ENCODE measurements at regions not wholly inside any gene's neighbourhood (a gene's known extent, or its start where the extent isn't known, plus 50 kb on each side); places are given as distances from the start of the nearest gene placed in this dataset.

DNA sequence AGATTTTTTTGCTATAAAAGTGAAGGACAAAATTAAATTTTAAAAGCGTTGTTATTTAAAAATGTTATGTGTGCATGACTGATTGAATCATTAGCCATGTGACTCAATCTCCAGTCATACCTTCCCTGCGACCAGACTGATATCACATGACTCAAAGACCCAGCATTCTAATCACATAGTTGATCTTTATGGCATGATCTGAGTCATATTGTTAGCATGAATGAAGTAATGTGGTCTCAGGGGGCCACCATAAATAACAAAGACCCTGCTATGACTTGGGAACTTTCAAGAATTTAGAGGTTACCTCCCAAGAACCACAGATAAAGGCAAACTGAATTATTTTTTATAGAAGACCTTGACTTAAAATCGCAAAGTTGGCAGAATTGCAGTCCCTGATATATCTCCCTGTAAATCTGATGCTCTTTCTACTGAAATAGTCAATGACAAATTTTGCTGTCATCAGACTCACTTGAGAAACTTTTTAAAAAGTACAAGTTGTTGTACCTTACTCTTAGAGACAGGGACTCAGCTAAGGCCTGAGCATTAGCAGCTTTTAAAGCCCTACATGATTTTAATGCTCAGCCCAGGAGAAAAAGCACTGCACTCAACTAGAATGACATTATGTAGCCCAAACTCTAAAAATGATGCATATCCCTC is 717.3 kb downstream of the XPNPEP1 start:
- DNase-seq (ENCODE audit: low spot score) = peak; percentile 17

DNA sequence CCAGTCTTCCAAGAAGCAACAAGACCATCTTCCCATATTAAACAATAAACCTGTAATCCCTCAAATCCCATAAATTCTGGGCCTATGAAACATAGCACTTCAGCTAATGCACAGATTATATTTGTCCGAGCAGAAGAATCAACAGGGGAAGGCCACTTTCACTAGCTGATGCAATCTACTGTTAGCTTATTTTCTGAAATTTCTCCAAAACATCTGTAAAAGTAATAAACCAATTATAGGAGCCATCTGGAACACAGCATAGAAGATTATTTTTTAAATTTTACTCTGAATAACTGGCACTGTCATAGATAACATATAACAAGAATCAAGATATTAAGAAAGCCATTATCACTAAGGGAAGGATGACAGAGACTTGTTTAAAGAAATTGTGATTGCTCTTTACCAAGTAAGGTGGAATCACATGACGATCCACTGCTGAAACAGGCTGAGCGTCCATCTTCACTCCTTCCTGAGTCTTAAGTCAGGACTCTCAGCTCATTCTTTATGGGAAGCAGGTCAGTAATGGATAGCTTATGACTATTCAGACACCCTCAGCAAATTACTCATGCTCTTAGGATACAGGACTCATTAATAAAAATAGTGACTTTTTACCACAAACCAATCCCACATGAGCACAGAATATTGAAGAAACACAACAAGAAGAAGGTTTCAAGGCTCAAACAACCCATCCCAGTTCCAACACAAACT is 719.5 kb downstream of the XPNPEP1 start:
- DNase-seq (ENCODE audit: low spot score) = no peak

DNA sequence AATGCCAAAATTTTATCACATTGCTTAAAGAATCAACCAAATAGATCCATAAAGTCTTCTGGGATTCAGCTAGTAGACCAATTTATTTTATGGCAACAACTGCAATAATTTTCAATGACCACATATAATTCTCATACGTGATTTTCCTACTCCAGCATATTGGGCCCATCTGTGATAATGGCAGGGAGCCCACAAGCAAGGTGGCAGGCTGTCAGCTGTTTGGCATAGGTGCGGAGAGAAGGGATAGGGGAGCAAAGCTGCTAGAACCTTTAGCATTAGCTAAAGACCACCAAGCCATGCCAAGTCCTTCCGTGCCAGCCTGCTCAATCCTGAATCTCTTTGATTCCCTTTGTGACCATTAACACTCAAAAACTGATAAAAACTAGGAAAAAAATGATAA is 721.2 kb downstream of the XPNPEP1 start:
- DNase-seq (ENCODE audit: low spot score) = no peak

DNA sequence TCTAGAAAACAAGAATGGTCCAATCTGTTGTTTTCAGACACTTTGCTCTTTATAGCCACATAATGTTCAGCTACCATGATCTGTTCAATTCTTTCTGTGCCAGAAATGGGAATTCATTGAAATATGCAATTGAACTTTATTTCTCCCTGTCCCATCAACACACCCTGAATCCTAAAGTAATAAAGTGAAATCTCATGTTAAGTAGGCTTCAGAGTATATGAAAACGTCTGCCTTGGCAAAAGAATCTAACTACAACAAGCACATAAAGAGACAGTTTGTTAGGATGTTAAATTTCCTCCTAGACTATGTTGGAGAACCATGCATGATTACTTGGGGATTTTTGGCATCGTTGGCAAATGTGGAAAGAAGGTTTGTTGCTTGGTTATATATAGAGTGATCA is 722.7 kb downstream of the XPNPEP1 start:
- no peak for DNase-seq (ENCODE audit: low spot score)

DNA sequence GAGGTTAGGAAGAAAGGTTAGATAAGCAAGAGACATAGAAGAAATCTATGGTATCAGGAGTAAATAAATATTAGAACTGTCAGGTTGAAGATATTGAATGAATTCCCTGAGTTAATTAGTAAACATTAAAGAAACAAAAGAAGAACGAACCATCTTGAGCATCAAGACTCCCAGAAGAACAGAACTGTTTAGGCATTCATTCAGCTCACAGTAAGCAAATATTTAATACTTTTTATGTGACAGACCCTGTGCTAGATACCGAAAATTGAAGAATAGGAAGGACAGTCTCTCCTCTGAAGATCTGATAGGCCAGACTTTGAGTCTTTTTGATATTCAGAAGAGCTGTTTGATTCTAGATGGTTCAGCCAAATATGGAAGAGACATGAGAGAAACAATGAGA is 731.5 kb downstream of the XPNPEP1 start:
- DNase-seq (ENCODE audit: low spot score) = no peak

DNA sequence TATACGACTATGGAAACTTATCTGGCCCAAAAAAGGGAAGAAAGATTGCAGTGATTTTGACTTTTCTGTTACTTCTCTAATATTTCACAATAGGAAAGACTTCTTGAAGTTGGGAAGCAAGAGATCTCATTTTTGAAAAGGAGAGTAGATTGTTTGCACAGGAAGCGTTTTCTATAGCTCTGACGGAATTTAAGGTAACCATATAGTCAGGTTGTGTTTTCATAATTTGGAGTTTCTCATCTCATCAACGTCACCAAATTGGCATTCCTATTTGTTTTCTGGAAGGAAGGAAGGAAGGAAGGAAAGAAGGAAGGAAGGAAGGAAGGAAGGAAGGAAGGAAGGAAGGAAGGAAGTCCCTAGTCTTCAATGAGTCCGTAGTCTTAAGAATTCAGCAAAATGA is 732.0 kb downstream of the XPNPEP1 start:
- no peak for DNase-seq (ENCODE audit: low spot score)

DNA sequence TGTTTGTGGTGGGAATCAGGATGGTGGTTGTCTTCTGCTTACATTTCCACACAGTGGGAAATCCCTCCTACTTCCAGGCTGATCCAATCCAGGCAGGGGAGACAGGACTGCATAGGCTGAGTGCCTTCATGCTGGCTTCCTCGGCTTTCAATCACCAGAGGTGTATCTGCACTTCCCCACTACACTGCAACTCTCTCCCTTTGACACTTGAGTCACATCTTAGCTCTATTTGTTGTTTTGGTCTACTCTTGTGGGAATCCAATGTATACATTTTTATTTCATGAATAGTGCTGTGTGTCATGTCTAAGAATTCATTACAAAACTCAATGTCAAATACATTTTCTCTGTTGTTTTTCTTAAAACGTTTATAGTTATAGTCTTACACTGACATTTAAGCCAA is 735.6 kb downstream of the XPNPEP1 start:
- no peak for DNase-seq (ENCODE audit: low spot score)

DNA sequence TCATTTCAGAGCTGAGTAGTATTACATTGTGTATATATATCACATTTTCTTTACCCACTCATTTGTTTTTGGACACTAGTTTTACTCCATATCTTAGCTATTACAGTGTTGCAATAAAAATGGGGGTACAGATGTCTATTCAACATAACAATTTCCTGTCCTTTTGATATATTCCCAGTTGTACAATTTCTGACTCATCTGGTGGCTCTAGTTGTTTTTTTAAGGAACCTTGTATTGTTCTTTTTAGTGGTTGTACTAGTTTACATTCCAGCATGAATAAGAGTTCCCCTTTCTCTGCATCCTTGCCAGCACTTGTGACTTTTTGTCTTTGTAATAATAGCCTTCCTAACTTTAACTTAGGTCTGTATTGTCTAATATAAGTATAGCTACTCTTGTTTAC is 739.9 kb downstream of the XPNPEP1 start:
- no peak for DNase-seq (ENCODE audit: low spot score)

DNA sequence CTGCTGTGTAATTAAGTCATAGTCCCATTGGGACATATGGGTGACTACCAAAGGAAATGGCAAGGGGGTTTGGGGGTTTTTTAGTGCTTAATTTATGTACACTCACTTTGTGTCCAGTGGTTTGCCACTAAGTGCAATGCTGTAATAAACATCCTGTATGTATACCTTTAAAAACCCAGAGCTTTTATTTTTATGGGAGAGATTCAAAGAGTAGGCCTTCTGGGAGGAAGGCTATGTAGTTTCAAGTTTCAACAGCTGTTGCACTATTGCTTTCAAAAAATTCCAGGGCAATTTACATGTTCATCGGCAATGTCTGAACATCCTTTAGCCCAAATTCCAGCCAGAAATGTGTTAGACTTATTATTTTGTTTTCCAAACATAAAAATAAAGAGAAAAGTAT is 744.7 kb downstream of the XPNPEP1 start:
- DNase-seq (ENCODE audit: low spot score) = no peak

DNA sequence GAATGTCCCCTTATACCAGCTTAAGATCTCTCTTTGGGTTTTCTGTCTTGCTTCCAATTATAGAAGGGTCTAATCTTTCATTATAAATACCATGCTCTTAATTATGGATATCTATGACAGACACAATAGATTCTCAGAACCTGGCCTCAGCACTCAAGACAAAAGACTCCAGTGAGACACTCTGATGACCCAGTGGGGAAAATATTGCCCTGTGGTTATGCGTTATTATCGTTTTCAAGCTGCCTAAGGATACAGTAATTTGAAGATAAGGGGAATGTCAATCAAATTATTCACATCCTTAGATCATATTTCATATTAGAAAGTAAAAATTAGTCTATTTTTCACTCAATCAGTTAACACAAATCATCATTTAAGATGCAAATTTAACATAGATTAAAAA is 748.8 kb downstream of the XPNPEP1 start:
- DNase-seq (ENCODE audit: low spot score) = no peak

DNA sequence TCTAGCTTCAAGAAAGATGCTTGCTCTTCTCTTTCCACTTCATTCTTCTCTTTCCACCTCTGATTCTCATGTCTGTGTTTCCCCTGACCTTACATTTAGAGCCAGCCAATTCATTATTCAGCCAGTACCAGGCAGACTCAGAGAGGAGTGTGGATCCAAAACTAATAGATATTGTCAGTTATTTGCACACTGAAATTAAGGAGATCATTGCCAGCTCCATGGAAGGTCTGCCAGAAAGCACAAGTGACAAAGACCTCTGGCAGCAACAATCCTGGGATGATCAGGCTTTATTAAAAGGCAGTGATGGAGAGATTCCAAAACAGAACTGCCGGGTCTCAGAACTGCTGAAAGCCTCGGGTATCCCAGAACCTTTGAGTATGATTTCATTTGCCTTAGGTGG is 749.4 kb downstream of the XPNPEP1 start:
- no peak for DNase-seq (ENCODE audit: low spot score)

DNA sequence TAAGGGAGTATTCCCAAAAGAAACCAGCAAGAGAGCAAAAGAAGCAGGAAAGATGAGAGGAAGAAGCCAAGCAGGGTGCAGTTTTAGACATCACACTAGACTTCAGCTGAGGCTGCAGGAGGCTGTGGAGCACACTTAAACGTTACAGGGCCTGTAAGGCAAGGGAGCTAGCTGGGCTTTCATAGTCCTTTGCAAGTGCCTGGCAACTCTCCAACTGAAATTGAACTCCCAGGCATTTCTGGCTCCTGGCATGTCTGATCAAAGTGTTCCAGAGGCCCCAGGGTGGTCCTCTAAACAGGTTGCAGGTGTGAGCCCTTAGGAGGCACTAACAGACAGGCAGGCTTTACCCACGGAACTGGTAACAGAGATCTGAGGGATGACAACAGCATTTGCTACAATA is 750.2 kb downstream of the XPNPEP1 start:
- no peak for DNase-seq (ENCODE audit: low spot score)

DNA sequence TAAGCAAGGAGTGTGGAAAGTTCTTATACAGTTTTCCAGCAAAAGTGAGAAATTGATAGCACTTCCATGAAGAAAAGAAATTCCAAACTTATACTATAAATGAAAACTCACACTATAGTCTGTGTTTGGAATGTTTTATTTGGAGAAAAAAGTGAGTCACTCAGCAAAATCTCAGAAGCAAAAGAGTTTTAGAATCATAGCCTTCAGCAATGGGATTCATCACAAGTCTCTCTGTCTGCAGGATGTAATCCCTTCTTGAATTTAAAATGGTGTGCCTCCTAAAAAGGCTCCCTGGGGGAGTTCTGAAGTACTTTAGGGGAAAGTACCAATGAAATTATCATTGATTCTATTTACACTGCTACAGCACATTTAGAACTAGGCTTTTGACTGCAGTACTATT is 756.4 kb downstream of the XPNPEP1 start:
- no peak for DNase-seq (ENCODE audit: low spot score)

DNA sequence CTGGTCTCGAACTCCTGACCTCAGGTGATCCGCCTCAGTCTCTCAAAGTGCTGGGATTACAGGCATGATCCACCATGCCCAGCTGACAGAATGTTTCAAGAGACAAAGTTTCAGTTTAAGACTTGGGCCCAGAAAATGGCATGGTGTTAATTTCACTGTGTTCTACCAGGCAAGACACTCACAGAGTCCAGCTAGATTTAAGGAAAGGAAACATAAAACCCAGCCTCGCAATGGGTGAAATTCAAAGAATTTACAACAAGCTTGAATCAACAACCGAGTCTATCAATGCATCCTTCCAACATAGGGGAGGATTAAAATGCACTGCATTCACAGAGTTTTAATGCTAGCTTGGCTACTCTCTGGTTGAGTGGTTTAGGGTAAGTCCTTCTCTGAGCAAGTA is 764.0 kb downstream of the XPNPEP1 start:
- DNase-seq (ENCODE audit: low spot score) = no peak

DNA sequence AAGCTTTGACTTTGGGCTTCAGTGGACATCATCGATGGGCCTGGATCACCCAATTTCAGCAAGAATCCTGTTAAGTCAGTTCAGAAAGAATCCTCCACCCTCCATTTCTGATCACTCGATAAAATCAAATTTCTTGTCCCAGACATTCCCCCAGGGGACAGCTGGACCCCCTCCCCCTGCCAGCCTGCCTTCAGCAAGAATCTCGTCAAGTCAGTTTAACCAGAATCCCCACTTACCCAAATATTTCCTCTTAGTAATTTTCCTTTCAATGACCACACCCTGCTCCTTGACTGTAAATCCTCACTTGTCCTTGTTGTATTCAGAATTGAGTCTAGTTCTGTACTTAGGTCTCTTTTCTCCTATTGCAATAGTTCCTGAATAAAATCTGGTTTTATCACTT is 766.9 kb downstream of the XPNPEP1 start:
- no peak for DNase-seq (ENCODE audit: low spot score)

DNA sequence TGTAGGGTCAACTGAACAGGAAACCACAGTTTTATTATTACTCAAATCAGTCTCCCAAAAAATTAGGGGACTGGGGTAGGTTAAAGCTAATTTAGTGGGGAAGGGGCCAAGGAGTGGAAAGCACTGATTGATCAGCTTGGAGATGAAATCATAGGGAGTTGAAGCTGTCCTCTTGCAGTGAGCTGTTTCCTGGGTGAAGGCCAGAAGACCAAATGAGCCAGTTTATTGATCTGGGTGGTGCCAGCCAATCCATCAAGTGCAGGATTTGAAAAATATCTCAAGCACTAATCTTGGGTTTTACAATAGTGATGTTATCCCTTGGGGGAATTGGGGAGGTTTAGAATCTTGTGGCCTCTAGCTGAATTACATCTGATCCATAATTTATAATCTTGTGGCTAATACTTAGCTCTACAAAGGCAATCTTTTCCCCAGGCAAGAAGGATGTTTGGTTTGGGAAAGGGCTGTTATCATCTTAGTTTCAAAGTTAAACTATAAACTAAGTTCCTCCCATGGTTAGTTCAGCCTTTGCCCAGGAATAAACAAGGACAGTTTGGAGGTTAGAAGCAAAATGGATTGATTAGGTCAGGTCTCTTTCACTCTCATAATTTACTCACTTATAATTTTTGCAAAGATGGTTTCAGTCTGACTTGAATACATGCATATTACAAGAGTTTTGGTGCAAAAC is 773.5 kb downstream of the XPNPEP1 start:
- no peak for DNase-seq (ENCODE audit: low spot score)

DNA sequence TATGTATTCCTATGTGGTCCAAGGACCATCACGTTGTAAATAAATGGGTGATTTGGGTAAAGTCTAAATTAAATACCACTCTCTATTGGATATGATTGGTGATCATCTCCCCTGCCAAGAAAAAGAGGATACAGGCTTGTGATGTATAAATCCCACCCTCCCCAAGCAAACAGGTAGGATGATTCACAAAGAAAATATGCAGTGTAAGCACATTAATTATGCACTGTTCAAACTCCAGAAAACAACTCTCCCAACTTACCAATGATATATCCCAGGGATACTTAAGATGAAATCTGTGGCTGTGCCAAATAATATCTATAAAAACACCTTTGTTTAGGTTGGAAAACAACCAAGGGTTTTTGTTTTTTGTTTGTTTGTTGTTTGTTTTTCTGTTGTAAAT is 795.9 kb downstream of the XPNPEP1 start:
- no peak for DNase-seq (ENCODE audit: low spot score)

DNA sequence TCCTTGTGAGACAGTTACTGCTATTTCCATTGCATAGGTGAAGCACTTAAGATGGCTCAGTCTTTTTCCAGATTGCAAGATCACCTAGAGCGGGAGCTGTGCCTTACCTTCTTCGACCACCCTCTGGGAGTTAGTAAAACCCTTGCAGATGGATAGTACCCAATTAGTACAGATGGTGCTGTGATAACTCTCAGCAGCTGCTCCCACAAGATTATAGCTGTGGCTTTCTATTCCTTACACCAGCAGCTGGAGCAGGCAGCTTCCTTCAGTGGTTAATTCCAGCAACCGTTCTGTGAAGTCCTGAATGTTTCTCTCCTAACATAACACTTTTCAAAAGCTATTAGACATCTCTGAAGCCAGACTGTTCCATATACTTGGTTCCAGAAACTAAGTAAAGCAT is 796.8 kb downstream of the XPNPEP1 start:
- no peak for DNase-seq (ENCODE audit: low spot score)

DNA sequence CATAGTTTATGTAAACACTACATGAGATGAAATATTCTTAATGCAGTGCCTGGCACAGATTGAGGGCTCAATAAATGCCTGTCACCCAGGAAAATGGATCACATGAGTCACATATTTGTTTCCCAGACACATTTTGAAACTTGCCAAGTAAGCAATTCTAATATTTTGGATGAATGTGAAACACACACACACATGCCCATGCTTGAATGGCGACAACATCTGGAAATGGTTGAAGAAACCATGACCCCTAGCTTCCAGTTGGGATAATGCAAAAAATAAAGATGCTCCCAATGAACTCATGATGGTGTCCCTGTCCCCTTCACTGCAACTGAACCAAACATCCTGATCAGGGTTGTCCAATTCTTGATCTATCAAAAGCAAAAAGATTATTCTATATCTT is 797.3 kb downstream of the XPNPEP1 start:
- no peak for DNase-seq (ENCODE audit: low spot score)

DNA sequence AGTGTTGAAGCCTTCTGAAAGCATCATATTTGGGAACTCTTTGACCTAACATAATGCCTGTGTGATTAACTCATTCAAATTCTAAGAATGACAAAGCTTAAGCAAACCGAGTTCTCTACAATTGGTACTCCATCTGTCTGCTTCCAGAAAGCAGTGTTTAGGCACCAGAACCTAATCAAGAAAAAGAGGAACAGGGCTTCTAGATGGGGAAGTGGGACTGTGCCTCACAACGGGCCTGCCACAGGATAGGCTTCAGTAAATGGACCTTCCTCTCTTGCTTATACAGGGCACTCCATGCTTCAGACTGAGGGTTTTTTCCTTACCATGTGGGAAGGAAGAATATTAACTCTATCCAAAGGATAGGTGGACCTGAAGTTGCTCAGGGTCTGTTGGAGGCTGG is 808.1 kb downstream of the XPNPEP1 start:
- no peak for DNase-seq (ENCODE audit: low spot score)

DNA sequence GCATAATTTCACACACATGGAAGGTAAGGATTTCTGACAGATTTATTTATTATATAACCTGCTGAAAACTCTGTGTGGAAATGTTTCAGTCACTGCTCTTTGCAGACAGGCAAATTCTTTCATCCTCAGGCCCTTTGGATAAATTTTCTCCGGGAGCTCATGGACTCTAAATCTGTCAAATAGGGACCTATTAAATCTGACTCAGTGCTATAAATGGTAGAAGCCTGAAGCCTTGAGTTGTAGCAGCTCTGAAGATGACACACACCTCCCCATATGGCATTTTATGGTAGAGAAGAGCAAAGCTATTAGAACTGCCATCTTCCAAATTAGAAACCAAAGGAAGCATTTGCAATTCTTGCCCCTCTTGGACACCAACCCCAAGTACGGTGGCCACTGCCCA is 808.7 kb downstream of the XPNPEP1 start:
- no peak for DNase-seq (ENCODE audit: low spot score)

DNA sequence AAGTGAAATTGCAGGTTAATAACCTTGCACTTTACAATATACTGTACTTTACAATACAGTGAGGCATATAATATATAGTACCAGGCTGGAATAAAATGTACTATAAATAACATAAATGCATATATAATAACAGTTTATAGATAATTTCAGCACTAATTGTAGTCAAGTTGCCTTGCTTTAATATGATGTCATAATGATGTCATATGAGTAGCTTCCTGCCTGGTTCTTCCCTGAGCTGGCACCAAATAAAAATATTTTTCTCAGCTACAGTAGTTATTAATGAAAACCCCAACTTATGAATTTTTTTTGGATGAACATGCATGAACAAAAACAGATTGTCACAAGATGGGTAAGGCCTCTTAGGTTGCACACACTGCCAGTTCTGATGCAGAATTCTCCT is 816.7 kb downstream of the XPNPEP1 start:
- no peak for DNase-seq (ENCODE audit: low spot score)

DNA sequence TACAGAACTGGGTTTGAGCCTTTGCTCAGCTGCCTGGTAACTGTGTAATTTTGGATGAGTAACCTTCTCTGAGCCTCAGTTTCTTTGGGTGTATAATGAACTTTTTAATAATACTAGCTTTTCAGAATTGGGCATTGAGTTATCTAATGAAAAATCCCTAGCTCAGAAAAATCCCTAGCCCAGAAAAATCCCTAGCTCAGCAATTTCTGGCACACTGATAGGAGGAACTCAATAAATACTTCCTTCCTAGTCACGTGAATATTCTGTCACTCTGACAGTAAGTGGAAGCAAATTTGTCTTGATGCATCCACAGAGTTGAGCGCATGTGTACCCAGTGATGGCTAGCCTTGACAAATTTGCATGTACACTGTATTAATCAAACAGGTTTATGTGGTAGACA is 817.6 kb downstream of the XPNPEP1 start:
- DNase-seq (ENCODE audit: low spot score) = no peak

Data from HT-29 (cell line).